Mesendoderm (in vitro differentiated cells): ENCODE measurements at regions not wholly inside any gene's neighbourhood (a gene's known extent, or its start where the extent isn't known, plus 50 kb on each side); places are given as distances from the start of the nearest gene placed in this dataset.
A peak's percentile ranks its signal among the peaks of the same experiment; 100 is the strongest.

Experiments used
- DNase-seq: peaks from one replicate; pipeline ENCODE4 v3.0.0; 2013
- H2AK5ac ChIP-seq: 2 replicates; pipeline ENCODE4 v1.6.1; 2013; ENCODE audit warnings: low read length, inconsistent platforms
- H2BK120ac ChIP-seq: 2 replicates; pipeline ENCODE4 v1.6.1; 2013; ENCODE audit warnings: low read depth, mild to moderate bottlenecking, low read length, moderate library complexity, mixed read lengths
- H2BK15ac ChIP-seq: replicated peaks from 2 replicates; pipeline ENCODE4 v1.6.1; 2013; ENCODE audit warnings: low read depth, mild to moderate bottlenecking, moderate library complexity
- H2BK5ac ChIP-seq: 2 replicates; pipeline ENCODE4 v1.6.1; 2013; ENCODE audit warnings: low read length, inconsistent platforms
- H3K18ac ChIP-seq: 2 replicates; pipeline ENCODE4 v1.6.1; 2013; ENCODE audit warnings: mild to moderate bottlenecking, low read length, mixed read lengths
- H3K23ac ChIP-seq: one replicate; pipeline ENCODE4 v1.6.1; 2013; ENCODE audit warnings: low read length
- H3K27ac ChIP-seq: 2 replicates; pipeline ENCODE4 v1.5.1; 2013; ENCODE audit warnings: low read depth, mild to moderate bottlenecking, inconsistent platforms, low read length, moderate library complexity
- H3K27me3 ChIP-seq: 2 replicates; pipeline ENCODE4 v1.6.1; 2013; ENCODE audit warnings: low read length, control low read depth, mild to moderate bottlenecking, inconsistent platforms; ENCODE audit not compliant: insufficient read depth, poor library complexity
- H3K36me3 ChIP-seq: 2 replicates; pipeline ENCODE4 v1.6.1; 2013; ENCODE audit warnings: low read length, inconsistent platforms; ENCODE audit not compliant: control insufficient read depth, insufficient read depth
- H3K4ac ChIP-seq: one replicate; pipeline ENCODE4 v1.6.1; 2013; ENCODE audit warnings: low read depth, mild to moderate bottlenecking, low read length, moderate library complexity
- H3K4me1 ChIP-seq: 2 replicates; pipeline ENCODE4 v1.6.1; 2013; ENCODE audit warnings: low read depth, low read length, inconsistent platforms; ENCODE audit not compliant: control insufficient read depth
- H3K4me2 ChIP-seq: 2 replicates; pipeline ENCODE4 v1.6.1; 2013; ENCODE audit warnings: low read length
- H3K4me3 ChIP-seq: 2 replicates; pipeline ENCODE4 v1.5.1; 2013; ENCODE audit warnings: mild to moderate bottlenecking, low read length
- H3K56ac ChIP-seq: one replicate; pipeline ENCODE4 v1.6.1; 2013; ENCODE audit warnings: low read length
- H3K79me1 ChIP-seq: 2 replicates; pipeline ENCODE4 v1.6.1; 2013; ENCODE audit warnings: low read length, inconsistent platforms
- H3K79me2 ChIP-seq: 2 replicates; pipeline ENCODE4 v1.6.1; 2013; ENCODE audit warnings: mild to moderate bottlenecking, low read length; ENCODE audit not compliant: control insufficient read depth, insufficient read depth
- H3K9ac ChIP-seq: 2 replicates; pipeline ENCODE4 v1.6.1; 2013; ENCODE audit warnings: low read length, inconsistent platforms
- H4K5ac ChIP-seq: one replicate; pipeline ENCODE4 v1.6.1; 2013; ENCODE audit warnings: low read length
- H4K8ac ChIP-seq: one replicate; pipeline ENCODE4 v1.6.1; 2013; ENCODE audit warnings: low read depth, mild to moderate bottlenecking, control low read depth, low read length, moderate library complexity
- WGBS: extraction: QIAGEN DNeasy Blood & Tissue Kit; methylation state at CpG from one replicate; pipeline ENCODE4 v1.1.7; 2013; ENCODE audit warnings: low lambda C conversion rate, missing lambda C conversion rate; ENCODE audit not compliant: insufficient coverage; ENCODE audit errors: extremely low coverage; 5-methylcytosine and 5-hydroxymethylcytosine counted together

- Histone ChIP-seq H3K9ac (no peak overlapping the region), H3K56ac (no peak overlapping the region), H3K27ac (no peak overlapping the region)
Observed at GRCh38 chr5:160923936-160924710, 72.1 kb upstream of the ATP10B start.

GRCh38 chr5:160923411-160923810 lies 71.4 kb upstream of the ATP10B start:
- H3K27me3 ChIP-seq = no peaks in the 10 kb centered on the region
- no peak overlapping the region for H2AK5ac ChIP-seq
- peaks cover 2% of the 10 kb centered on the region for H3K4me1 ChIP-seq
- H3K4me3 ChIP-seq = no peak overlapping the region
- DNase-seq = no peak
- H4K8ac ChIP-seq = no peak overlapping the region
- no peak overlapping the region for H3K4me2 ChIP-seq
- no peak overlapping the region for H2BK120ac ChIP-seq
- no CpG with 5 or more reads among the region's 7 CpGs for WGBS
- no peak overlapping the region for H2BK15ac ChIP-seq
- H4K5ac ChIP-seq = no peak overlapping the region
- H3K79me2 ChIP-seq = no peaks in the 10 kb centered on the region
- no peaks in the 10 kb centered on the region for H3K36me3 ChIP-seq
- no peak overlapping the region for H3K23ac ChIP-seq
- H3K4ac ChIP-seq = no peak overlapping the region
- no peak overlapping the region for H3K56ac ChIP-seq
- no peaks in the 10 kb centered on the region for H3K79me1 ChIP-seq
- no peak overlapping the region for H2BK5ac ChIP-seq
- H3K9ac ChIP-seq = no peak overlapping the region
- H3K18ac ChIP-seq = no peak overlapping the region
- H3K27ac ChIP-seq = no peak overlapping the region

More at GRCh38 chr5:160923936-160924710, 72.1 kb upstream of the ATP10B start:
- peaks cover 2% of the 10 kb centered on the region for H3K4me1 ChIP-seq
- no peak overlapping the region for H3K4me2 ChIP-seq
- H2BK15ac ChIP-seq = no peak overlapping the region
- no peak overlapping the region for H3K4ac ChIP-seq
- no CpG with 5 or more reads among the region's 6 CpGs for WGBS
- H3K23ac ChIP-seq = no peak overlapping the region
- no peak overlapping the region for H2BK5ac ChIP-seq
- H3K79me1 ChIP-seq = no peaks in the 10 kb centered on the region
- H3K36me3 ChIP-seq = no peaks in the 10 kb centered on the region
- no peak overlapping the region for H4K8ac ChIP-seq
- peak; percentile 84 for DNase-seq
- H3K79me2 ChIP-seq = no peaks in the 10 kb centered on the region
- H3K18ac ChIP-seq = no peak overlapping the region
- no peak overlapping the region for H3K4me3 ChIP-seq
- H4K5ac ChIP-seq = no peak overlapping the region
- no peak overlapping the region for H2AK5ac ChIP-seq
- no peak overlapping the region for H2BK120ac ChIP-seq
- no peaks in the 10 kb centered on the region for H3K27me3 ChIP-seq

DNA sequence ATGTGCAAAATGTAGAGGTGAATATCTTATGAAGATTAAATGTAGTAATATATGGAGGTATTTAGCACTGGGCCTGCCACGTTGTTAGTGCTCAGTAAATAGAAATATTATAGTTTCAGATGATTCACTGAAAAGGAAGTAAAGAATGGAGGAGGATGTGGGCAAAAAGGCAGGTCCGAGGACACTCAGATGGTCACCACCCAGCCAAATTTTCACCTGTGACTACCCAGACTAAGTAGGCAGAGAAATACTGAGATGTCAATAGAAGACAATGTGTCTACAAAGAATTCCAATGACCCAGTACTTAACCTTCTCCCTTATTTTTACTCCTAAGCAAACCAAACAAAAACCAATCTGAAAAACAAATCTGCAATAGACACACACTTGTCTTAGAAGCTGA lies 70.3 kb upstream of the ATP10B start:
- Histone ChIP-seq H3K4me2 (no peak overlapping the region), H3K4ac (no peak overlapping the region), H3K79me2 (no peaks in the 10 kb centered on the region), H4K5ac (no peak overlapping the region), H2BK15ac (no peak overlapping the region), H2AK5ac (no peak overlapping the region), H3K9ac (no peak overlapping the region), H2BK120ac (no peak overlapping the region), H3K18ac (no peak overlapping the region), H3K36me3 (no peaks in the 10 kb centered on the region), H3K79me1 (no peaks in the 10 kb centered on the region), H3K23ac (no peak overlapping the region), H3K27ac (no peak overlapping the region), H3K4me3 (no peak overlapping the region), H3K27me3 (no peaks in the 10 kb centered on the region), H4K8ac (no peak overlapping the region), H2BK5ac (no peak overlapping the region), H3K4me1 (peaks cover 2% of the 10 kb centered on the region), H3K56ac (no peak overlapping the region)
- no peak for DNase-seq
- no CpG with 5 or more reads among the region's 2 CpGs for WGBS

GRCh38 chr5:160921423-160922285 lies 69.6 kb upstream of the ATP10B start:
- Histone ChIP-seq H2BK120ac (no peak overlapping the region), H4K8ac (no peak overlapping the region), H4K5ac (no peak overlapping the region), H3K9ac (no peak overlapping the region), H3K23ac (no peak overlapping the region), H3K27ac (no peak overlapping the region), H3K27me3 (no peaks in the 10 kb centered on the region), H3K79me1 (no peaks in the 10 kb centered on the region), H3K4ac (no peak overlapping the region), H3K4me3 (no peak overlapping the region), H3K4me2 (no peak overlapping the region), H3K18ac (no peak overlapping the region), H3K56ac (no peak overlapping the region), H2AK5ac (no peak overlapping the region), H2BK5ac (no peak overlapping the region), H2BK15ac (no peak overlapping the region), H3K36me3 (no peaks in the 10 kb centered on the region), H3K4me1 (peaks cover 2% of the 10 kb centered on the region), H3K79me2 (no peaks in the 10 kb centered on the region)
- no CpG with 5 or more reads among the region's 4 CpGs for WGBS
- no peak for DNase-seq

DNA sequence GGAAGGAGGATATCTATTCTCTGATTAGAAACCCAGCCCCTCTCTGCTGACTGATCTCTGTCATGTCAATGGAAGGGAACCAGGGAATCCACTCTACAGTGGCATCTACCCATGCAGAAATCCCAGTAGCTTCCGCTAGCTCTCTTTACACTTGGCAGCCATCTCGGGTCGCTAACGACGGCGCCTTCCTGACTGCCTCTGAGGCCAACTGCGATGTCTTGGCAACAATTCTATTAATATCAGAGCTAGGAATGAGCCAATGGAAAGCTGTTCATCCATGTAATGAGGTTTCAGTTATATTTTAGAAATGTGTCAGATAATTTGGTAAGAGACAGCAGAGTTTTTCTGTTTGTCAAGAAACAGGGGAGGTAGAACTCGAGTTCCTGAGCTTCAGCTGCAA lies 67.6 kb upstream of the ATP10B start:
- H3K27ac ChIP-seq = no peak overlapping the region

More for the DNA sequence above, 67.6 kb upstream of the ATP10B start:
- Histone ChIP-seq H3K4me1 (peaks cover 2% of the 10 kb centered on the region), H2BK120ac (no peak overlapping the region), H3K18ac (no peak overlapping the region), H3K9ac (no peak overlapping the region), H2AK5ac (no peak overlapping the region), H3K23ac (no peak overlapping the region), H4K8ac (no peak overlapping the region), H3K79me1 (no peaks in the 10 kb centered on the region), H3K27me3 (no peaks in the 10 kb centered on the region), H4K5ac (no peak overlapping the region), H2BK15ac (no peak overlapping the region), H3K56ac (no peak overlapping the region), H3K79me2 (no peaks in the 10 kb centered on the region), H3K4me2 (no peak overlapping the region), H2BK5ac (no peak overlapping the region), H3K36me3 (no peaks in the 10 kb centered on the region), H3K4ac (no peak overlapping the region), H3K4me3 (no peak overlapping the region)
- WGBS = no CpG with 5 or more reads among the region's 8 CpGs
- no peak for DNase-seq
